Mesenchymal stem cell (in vitro differentiated cells and primary cell): ENCODE measurements at regions not wholly inside any gene's neighbourhood (a gene's known extent, or its start where the extent isn't known, plus 50 kb on each side); places are given as distances from the start of the nearest gene placed in this dataset.
A peak's percentile ranks its signal among the peaks of the same experiment; 100 is the strongest.

Experiments
- DNase-seq: peaks from one replicate; pipeline ENCODE4 v3.0.0-alpha.2; 2013
- H2AFZ ChIP-seq: one replicate; pipeline ENCODE4 v1.6.1; 2013; ENCODE audit warnings: low read depth, mild to moderate bottlenecking, control low read depth, inconsistent platforms, low read length, moderate library complexity
- H2AK5ac ChIP-seq: 2 replicates; pipeline ENCODE4 v1.6.1; 2013; ENCODE audit warnings: low read length, moderate library complexity, mild to moderate bottlenecking, inconsistent platforms; ENCODE audit not compliant: severe bottlenecking
- H2BK120ac ChIP-seq: one replicate; pipeline ENCODE4 v1.6.1; 2013; ENCODE audit warnings: low read depth, mild to moderate bottlenecking, inconsistent platforms, low read length, moderate library complexity
- H2BK12ac ChIP-seq, 2 experiments: one replicate each; pipeline ENCODE4 v1.6.1; 2013; ENCODE audit warnings: inconsistent platforms in 2 of 2, low read length in 2 of 2, mild to moderate bottlenecking in 2 of 2, moderate library complexity in 2 of 2, control low read depth in 1 of 2
- H2BK15ac ChIP-seq: one replicate; pipeline ENCODE4 v1.6.1; 2013; ENCODE audit warnings: mild to moderate bottlenecking, low read depth, inconsistent platforms; ENCODE audit not compliant: poor library complexity, severe bottlenecking
- H2BK5ac ChIP-seq: 2 replicates; pipeline ENCODE4 v1.6.1; 2013; ENCODE audit warnings: low read depth, mild to moderate bottlenecking, low read length, control low read depth, inconsistent platforms; ENCODE audit not compliant: poor library complexity, severe bottlenecking
- H3K14ac ChIP-seq, 2 experiments: one replicate each; pipeline ENCODE4 v1.6.1; 2013; ENCODE audit warnings: inconsistent platforms in 2 of 2, low read length in 2 of 2, control low read depth in 1 of 2, mild to moderate bottlenecking in 1 of 2, moderate library complexity in 1 of 2
- H3K18ac ChIP-seq, 2 experiments: one replicate each; pipeline ENCODE4 v1.6.1; 2013; ENCODE audit warnings: inconsistent platforms in 2 of 2, low read length in 2 of 2, control low read depth in 1 of 2, low read depth in 1 of 2, mild to moderate bottlenecking in 1 of 2
- H3K23ac ChIP-seq, 2 experiments: one replicate each; pipeline ENCODE4 v1.6.1; 2013; ENCODE audit warnings: inconsistent platforms in 2 of 2, low read length in 2 of 2, mild to moderate bottlenecking in 2 of 2, moderate library complexity in 2 of 2, control low read depth in 1 of 2
- H3K27ac ChIP-seq: 2 replicates; pipeline ENCODE4 v1.5.1; 2013; ENCODE audit warnings: mild to moderate bottlenecking, moderate library complexity, low read length, control low read depth, inconsistent platforms; ENCODE audit not compliant: poor library complexity, severe bottlenecking
- H3K27me3 ChIP-seq, 2 experiments: 2 replicates each; pipeline versions ENCODE4 v1.6.1 to v1.7.0; 2013; ENCODE audit warnings: low read length in 2 of 2, mild to moderate bottlenecking in 2 of 2, moderate library complexity in 2 of 2, control low read depth in 1 of 2, inconsistent platforms in 1 of 2; ENCODE audit not compliant: control insufficient read depth in 1 of 2, insufficient read depth in 1 of 2
- H3K36me3 ChIP-seq, 2 experiments: 2 replicates each; pipeline versions ENCODE4 v1.6.1 to v1.7.0; 2013; ENCODE audit warnings: low read length in 2 of 2, control low read depth in 1 of 2, inconsistent platforms in 1 of 2, low read depth in 1 of 2, mild to moderate bottlenecking in 1 of 2; ENCODE audit not compliant: insufficient read depth in 2 of 2, control insufficient read depth in 1 of 2
- H3K4ac ChIP-seq, 2 experiments: one replicate each; pipeline ENCODE4 v1.6.1; 2013; ENCODE audit warnings: inconsistent platforms in 2 of 2, low read length in 2 of 2, mild to moderate bottlenecking in 2 of 2, moderate library complexity in 2 of 2, control low read depth in 1 of 2, low read depth in 1 of 2
- H3K4me1 ChIP-seq: 2 replicates; pipeline ENCODE4 v1.6.1; 2013; ENCODE audit warnings: low read depth, low read length, control low read depth; ENCODE audit not compliant: control insufficient read depth, insufficient read depth
- H3K4me2 ChIP-seq: 2 replicates; pipeline ENCODE4 v1.6.1; 2013; ENCODE audit warnings: low read length, mild to moderate bottlenecking, inconsistent platforms; ENCODE audit not compliant: poor library complexity, severe bottlenecking
- H3K4me3 ChIP-seq, 2 experiments: 2 replicates each; pipeline versions ENCODE4 v1.5.1 to v1.7.0; 2013; ENCODE audit warnings: low read length in 2 of 2, mild to moderate bottlenecking in 2 of 2, control low read depth in 1 of 2, low read depth in 1 of 2; ENCODE audit not compliant: insufficient read depth in 1 of 2
- H3K79me1 ChIP-seq: replicated peaks from 2 replicates; pipeline ENCODE4 v1.6.1; 2013; ENCODE audit warnings: mild to moderate bottlenecking, control low read depth, low read length, inconsistent platforms; ENCODE audit not compliant: poor library complexity, severe bottlenecking
- H3K9ac ChIP-seq: 2 replicates; pipeline ENCODE4 v1.7.0; 2013; ENCODE audit warnings: mild to moderate bottlenecking, low read length, moderate library complexity
- H3K9me3 ChIP-seq: 2 replicates; pipeline ENCODE4 v1.7.0; 2013; ENCODE audit warnings: mild to moderate bottlenecking, low read length; ENCODE audit not compliant: control insufficient read depth
- H4K8ac ChIP-seq: one replicate; pipeline ENCODE4 v1.6.1; 2013; ENCODE audit warnings: inconsistent platforms, mild to moderate bottlenecking, low read length, moderate library complexity
- H4K91ac ChIP-seq: one replicate; pipeline ENCODE4 v1.6.1; 2013; ENCODE audit warnings: mild to moderate bottlenecking, low read length, inconsistent platforms
- WGBS: methylation state at CpG from one replicate; pipeline ENCODE4 v1.1.7; 2013; ENCODE audit warnings: mixed read lengths; 5-methylcytosine and 5-hydroxymethylcytosine counted together

DNA sequence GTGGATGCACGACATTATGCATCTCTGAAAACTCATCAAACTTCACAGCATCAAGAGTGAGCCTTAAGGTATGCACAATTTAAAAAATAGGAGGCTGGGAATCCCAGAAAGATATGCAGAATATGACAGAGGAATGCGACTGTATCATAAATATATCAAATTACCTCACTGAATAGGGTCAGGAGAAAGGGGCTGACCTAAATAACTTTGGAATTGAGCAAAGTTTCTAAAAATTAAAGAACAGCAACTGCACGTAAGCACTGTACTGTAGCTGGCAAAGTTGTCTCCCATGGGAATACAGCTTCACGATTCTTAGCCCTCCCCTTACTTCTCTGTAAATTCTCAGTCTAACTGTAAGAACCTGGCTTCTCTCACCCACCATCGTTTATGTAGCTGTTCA, 397.4 kb upstream of the ZFP42 start:
- Histone ChIP-seq H2BK15ac (no peak overlapping the region), H3K79me1 (no peaks in the 10 kb centered on the region), H4K91ac (no peak overlapping the region), H3K27ac (no peak overlapping the region), H3K4ac (no peak overlapping the region), H2BK120ac (no peak overlapping the region), H2BK5ac (no peak overlapping the region), H2AK5ac (no peak overlapping the region), H2BK12ac (no peak overlapping the region), H3K36me3 (no peaks in the 10 kb centered on the region), H3K4me1 (peaks cover 4% of the 10 kb centered on the region), H3K27me3 (no peaks in the 10 kb centered on the region), H3K18ac (no peak overlapping the region), H3K9me3 (no peaks in the 10 kb centered on the region), H3K4me2 (no peak overlapping the region), H3K4me3 (no peak overlapping the region), H3K23ac (no peak overlapping the region), H2AFZ (no peak overlapping the region), H3K9ac (no peak overlapping the region), H3K14ac (no peak overlapping the region), H4K8ac (no peak overlapping the region)
- no peak for DNase-seq
- 95% methylated on average over 4 of the region's 5 CpGs for WGBS

- peak overlapping the region; percentile 97 for H3K27ac ChIP-seq
- no peak overlapping the region for H2AFZ ChIP-seq
- peak; percentile 68 for DNase-seq
- peak overlapping the region; percentile 60 to 97 for H3K4ac ChIP-seq
- no peaks in the 10 kb centered on the region for H3K9me3 ChIP-seq
- no peaks in the 10 kb centered on the region for H3K79me1 ChIP-seq
- H3K9ac ChIP-seq = peak overlapping the region; percentile 59
- H3K14ac ChIP-seq = no peak overlapping the region
- H3K4me2 ChIP-seq = peak overlapping the region; percentile 50
- H4K91ac ChIP-seq = peak overlapping the region; percentile 80
- peak overlapping the region; percentile 92 for H4K8ac ChIP-seq
- H3K4me1 ChIP-seq = peaks cover 6% of the 10 kb centered on the region
- peak overlapping the region; percentile 99 for H2AK5ac ChIP-seq
- H3K18ac ChIP-seq = peak overlapping the region; percentile 77 to 88
- peak overlapping the region; percentile 15 for H2BK120ac ChIP-seq
- H2BK5ac ChIP-seq = peak overlapping the region; percentile 99
- peak overlapping the region; percentile 60 for H2BK15ac ChIP-seq
- H3K23ac ChIP-seq = no peak overlapping the region
- peak overlapping the region in 1 of 2 experiments; percentile 39 for H3K4me3 ChIP-seq
- H3K36me3 ChIP-seq = no peaks in the 10 kb centered on the region
- WGBS = 19% methylated on average over 8 of the region's 11 CpGs
- H3K27me3 ChIP-seq = no peaks in the 10 kb centered on the region
- peak overlapping the region; percentile 51 to 87 for H2BK12ac ChIP-seq
Measured at GRCh38 chr4:187602339-187603092, 393.1 kb upstream of the ZFP42 start.

- Histone ChIP-seq H3K18ac (no peak overlapping the region), H4K8ac (no peak overlapping the region), H3K4me1 (peaks cover 6% of the 10 kb centered on the region), H3K9me3 (no peaks in the 10 kb centered on the region), H2BK120ac (no peak overlapping the region), H2BK12ac (no peak overlapping the region), H3K14ac (no peak overlapping the region), H3K4me3 (no peak overlapping the region), H3K36me3 (no peaks in the 10 kb centered on the region), H2AK5ac (no peak overlapping the region), H3K9ac (peak overlapping the region; percentile 59), H2BK15ac (no peak overlapping the region), H3K79me1 (no peaks in the 10 kb centered on the region), H3K27ac (peak overlapping the region; percentile 97), H3K27me3 (no peaks in the 10 kb centered on the region), H3K4ac (no peak overlapping the region), H2BK5ac (no peak overlapping the region), H3K4me2 (no peak overlapping the region), H4K91ac (no peak overlapping the region), H3K23ac (no peak overlapping the region), H2AFZ (no peak overlapping the region)
- WGBS = 39% methylated on average over 5 of the region's 5 CpGs
- DNase-seq = peak; percentile 89
Measured at GRCh38 chr4:187603093-187604025, 392.2 kb upstream of the ZFP42 start.

GRCh38 chr4:187604984-187605383, 390.6 kb upstream of the ZFP42 start:
- WGBS = 51% methylated on average over 9 of the region's 9 CpGs
- H2BK15ac ChIP-seq = peak overlapping the region; percentile 15

More at GRCh38 chr4:187604984-187605383, 390.6 kb upstream of the ZFP42 start:
- Histone ChIP-seq H3K9me3 (no peaks in the 10 kb centered on the region), H2BK5ac (no peak overlapping the region), H3K79me1 (no peaks in the 10 kb centered on the region), H4K91ac (peak overlapping the region; percentile 9), H3K14ac (no peak overlapping the region), H3K27ac (no peak overlapping the region), H3K4me3 (no peak overlapping the region), H3K27me3 (no peaks in the 10 kb centered on the region), H3K4me1 (peaks cover 6% of the 10 kb centered on the region), H2BK120ac (no peak overlapping the region), H3K4me2 (no peak overlapping the region), H2AK5ac (peak overlapping the region; percentile 1), H2AFZ (no peak overlapping the region), H3K9ac (no peak overlapping the region), H3K4ac (peak overlapping the region in 1 of 2 experiments; percentile 40), H4K8ac (peak overlapping the region; percentile 1), H3K18ac (peak overlapping the region in 1 of 2 experiments; percentile 54), H3K23ac (no peak overlapping the region), H2BK12ac (peak overlapping the region in 1 of 2 experiments; percentile 75), H3K36me3 (no peaks in the 10 kb centered on the region)
- DNase-seq = no peak
